ELR (cell line): ENCODE measurements at regions not wholly inside any gene's neighbourhood (a gene's known extent, or its start where the extent isn't known, plus 50 kb on each side); places are given as distances from the start of the nearest gene placed in this dataset.

ENCODE experiments used
- DNase-seq: peaks from one replicate; pipeline ENCODE4 v3.0.0-alpha.2; 2015; ENCODE audit warnings: low read depth

- DNase-seq, result peak; percentile 97
Measured at GRCh38 chr4:56757821-56758411, 63.6 kb downstream of the SPINK2 start.

- peak; percentile 87 for DNase-seq
Measured at GRCh38 chr4:56757261-56757746, 64.2 kb downstream of the SPINK2 start.

- DNase-seq, result peak; percentile 85
Measured at GRCh38 chr4:56755901-56756300, 65.6 kb downstream of the SPINK2 start.

- no peak for DNase-seq
Measured at GRCh38 chr4:56752985-56753384, 68.5 kb downstream of the SPINK2 start.

GRCh38 chr4:56750231-56750630, 69.1 kb upstream of the HOPX start:
- no peak for DNase-seq

- DNase-seq, result no peak
Measured at GRCh38 chr4:56748271-56748670, 67.2 kb upstream of the HOPX start.

- no peak for DNase-seq
Measured at GRCh38 chr4:56746639-56747038, 65.5 kb upstream of the HOPX start.

GRCh38 chr4:56745042-56745441, 63.9 kb upstream of the HOPX start:
- no peak for DNase-seq

GRCh38 chr4:56744030-56744429, 62.9 kb upstream of the HOPX start:
- no peak for DNase-seq

- no peak for DNase-seq
Measured at GRCh38 chr4:56743550-56743949, 62.5 kb upstream of the HOPX start.

- DNase-seq, result peak; percentile 25
Measured at GRCh38 chr4:56742080-56742871, 61.2 kb upstream of the HOPX start.

- DNase-seq, result no peak
Measured at GRCh38 chr4:56741595-56741994, 60.5 kb upstream of the HOPX start.

- no peak for DNase-seq
Measured at GRCh38 chr4:56739066-56739777, 58.1 kb upstream of the HOPX start.

GRCh38 chr4:56737666-56738065, 56.6 kb upstream of the HOPX start:
- no peak for DNase-seq

- DNase-seq, result no peak
Measured at GRCh38 chr4:56733352-56733751, 52.3 kb upstream of the HOPX start.

GRCh38 chr4:56732301-56732700, 51.2 kb upstream of the HOPX start:
- no peak for DNase-seq

GRCh38 chr4:56731857-56732256, 50.8 kb upstream of the HOPX start:
- no peak for DNase-seq
